ENCODE measurements at regions not wholly inside any gene's neighbourhood (a gene's known extent, or its start where the extent isn't known, plus 50 kb on each side); places are given as distances from the start of the nearest gene placed in this dataset.

DNA sequence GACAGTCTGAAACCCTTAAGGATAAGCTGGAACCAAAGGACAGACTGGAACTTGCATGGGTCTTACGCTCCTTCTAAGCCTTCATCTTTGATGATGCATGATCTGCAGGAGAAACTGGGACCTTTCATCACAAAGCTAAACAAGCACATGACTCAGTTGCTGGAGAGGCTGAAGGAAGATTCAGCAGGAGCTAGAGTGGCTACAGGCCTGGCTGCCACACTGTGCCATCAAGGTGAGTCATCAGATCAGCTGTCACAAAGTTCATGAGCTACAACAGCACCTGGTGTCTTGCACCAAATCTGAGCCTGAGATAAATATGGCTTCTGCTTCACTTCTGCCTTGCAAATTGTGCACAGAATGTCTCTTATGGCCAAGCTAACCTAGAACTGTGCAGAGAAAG is 95.5 kb upstream of the MARK1 start:
- POLR2A ChIA-PET, result no interaction called here
- no peak for DNase-seq (ENCODE audit: extremely low spot score)
- TF ChIP-seq L3MBTL2 (conservative IDR thresholded peaks at IDR 0.05), result no peak
- TF ChIP-seq CTBP1 (IDR thresholded peaks at IDR 0.05; ENCODE audit: borderline replicate concordance), result no peak
- no peak for TF ChIP-seq HDGF (IDR thresholded peaks at IDR 0.05; ENCODE audit: borderline replicate concordance)
- TF ChIP-seq NFRKB (IDR thresholded peaks at IDR 0.05), result no peak
- no peak for TF ChIP-seq LEF1 (IDR thresholded peaks at IDR 0.05; ENCODE audit: borderline replicate concordance)
- TF ChIP-seq, protein P1, sequence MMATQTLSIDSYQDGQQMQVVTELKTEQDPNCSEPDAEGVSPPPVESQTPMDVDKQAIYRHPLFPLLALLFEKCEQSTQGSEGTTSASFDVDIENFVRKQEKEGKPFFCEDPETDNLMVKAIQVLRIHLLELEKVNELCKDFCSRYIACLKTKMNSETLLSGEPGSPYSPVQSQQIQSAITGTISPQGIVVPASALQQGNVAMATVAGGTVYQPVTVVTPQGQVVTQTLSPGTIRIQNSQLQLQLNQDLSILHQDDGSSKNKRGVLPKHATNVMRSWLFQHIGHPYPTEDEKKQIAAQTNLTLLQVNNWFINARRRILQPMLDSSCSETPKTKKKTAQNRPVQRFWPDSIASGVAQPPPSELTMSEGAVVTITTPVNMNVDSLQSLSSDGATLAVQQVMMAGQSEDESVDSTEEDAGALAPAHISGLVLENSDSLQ (IDR thresholded peaks at IDR 0.05), result no peak
- TF ChIP-seq SUZ12 (IDR thresholded peaks at IDR 0.05), result no peak
- no peak for TF ChIP-seq FOXA1 (IDR thresholded peaks at IDR 0.05)
- TF ChIP-seq FOXK2 (IDR thresholded peaks at IDR 0.05), result no peak
- CTCF ChIA-PET, result no interaction called here

DNA sequence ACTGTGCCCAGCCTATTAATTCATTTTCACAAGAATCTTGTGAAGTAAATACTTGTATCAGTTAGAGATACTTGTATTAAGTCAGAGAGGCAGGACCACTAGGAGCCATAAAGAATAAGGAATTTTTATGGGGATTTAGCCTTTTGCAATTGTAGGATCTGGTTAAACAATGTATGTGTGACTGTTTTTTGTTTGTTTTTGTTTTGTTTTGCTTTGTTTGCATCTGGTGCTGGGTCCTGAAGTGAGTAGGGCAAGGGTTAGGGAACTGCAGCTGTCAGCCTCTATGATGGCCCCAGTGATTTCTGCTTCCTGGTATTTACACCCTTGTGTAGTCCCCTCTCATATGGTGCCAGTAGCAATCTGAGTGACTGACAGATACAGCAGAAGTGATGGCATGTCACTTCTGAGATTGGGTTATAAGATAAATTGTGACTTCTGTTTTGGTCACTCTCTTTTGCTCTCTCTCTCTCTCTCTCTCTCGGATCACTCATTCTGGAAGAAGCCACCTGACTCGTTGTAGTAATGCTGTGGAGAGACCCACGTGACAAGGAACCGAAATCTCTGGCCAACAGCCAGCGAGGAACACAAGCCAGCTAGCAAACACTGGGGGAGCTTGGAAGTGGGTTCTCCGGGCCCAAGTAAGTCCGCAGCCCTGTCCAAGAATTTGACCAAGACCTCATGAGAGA is 96.2 kb upstream of the MARK1 start:
- TF ChIP-seq NFRKB (IDR thresholded peaks at IDR 0.05) (no peak), L3MBTL2 (conservative IDR thresholded peaks at IDR 0.05) (no peak), FOXM1 (IDR thresholded peaks at IDR 0.05; ENCODE audit: borderline replicate concordance) (no peak), ARNT (IDR thresholded peaks at IDR 0.05) (no peak), TARDBP (IDR thresholded peaks at IDR 0.05) (no peak), FOXK2 (IDR thresholded peaks at IDR 0.05) (no peak), ELF4 (IDR thresholded peaks at IDR 0.05) (no peak), LEF1 (IDR thresholded peaks at IDR 0.05; ENCODE audit: borderline replicate concordance) (no peak)
- TF ChIP-seq, protein P1 (IDR thresholded peaks at IDR 0.05), result no peak
- POLR2A ChIA-PET, result no interaction called here
- DNase-seq (ENCODE audit: extremely low spot score), result no peak
- CTCF ChIA-PET, result no interaction called here

DNA sequence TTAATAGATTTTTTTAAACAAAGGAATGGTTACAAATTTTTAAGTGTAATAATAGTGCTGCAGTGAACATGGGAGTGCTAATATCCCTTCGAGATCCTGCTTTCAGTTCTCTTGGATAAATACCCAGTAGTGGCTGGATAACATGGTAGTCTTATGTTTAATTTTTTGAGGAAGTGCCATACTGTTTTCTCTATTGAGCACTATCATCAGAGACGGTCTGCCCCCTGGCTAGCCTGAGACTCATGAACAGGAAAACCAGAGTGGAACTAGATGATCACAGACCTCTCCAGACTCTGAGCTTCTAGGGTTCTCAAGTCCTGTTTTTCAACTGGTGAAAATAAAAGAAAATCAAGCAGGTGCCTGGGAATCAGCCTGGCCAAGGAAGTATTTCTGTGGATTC is 97.3 kb upstream of the MARK1 start:
- TF ChIP-seq HDGF (IDR thresholded peaks at IDR 0.05; ENCODE audit: borderline replicate concordance) (no peak), FOXA1 (IDR thresholded peaks at IDR 0.05) (no peak), NFRKB (IDR thresholded peaks at IDR 0.05) (no peak), ZNF384 (IDR thresholded peaks at IDR 0.05) (no peak), CTBP1 (IDR thresholded peaks at IDR 0.05; ENCODE audit: borderline replicate concordance) (no peak), ELF4 (IDR thresholded peaks at IDR 0.05) (no peak), L3MBTL2 (conservative IDR thresholded peaks at IDR 0.05) (no peak), BHLHE40 (IDR thresholded peaks at IDR 0.05; ENCODE audit: borderline replicate concordance) (no peak), ARNT (IDR thresholded peaks at IDR 0.05) (no peak), LEF1 (IDR thresholded peaks at IDR 0.05; ENCODE audit: borderline replicate concordance) (no peak), TARDBP (IDR thresholded peaks at IDR 0.05) (no peak), SP1 (IDR thresholded peaks at IDR 0.05) (no peak), FOXM1 (IDR thresholded peaks at IDR 0.05; ENCODE audit: borderline replicate concordance) (no peak), FOXK2 (IDR thresholded peaks at IDR 0.05) (no peak), SUZ12 (IDR thresholded peaks at IDR 0.05) (no peak)
- TF ChIP-seq, protein P1 (IDR thresholded peaks at IDR 0.05), result no peak
- CTCF ChIA-PET, result no interaction called here
- no peak for DNase-seq (ENCODE audit: extremely low spot score)
- POLR2A ChIA-PET, result no interaction called here

DNA sequence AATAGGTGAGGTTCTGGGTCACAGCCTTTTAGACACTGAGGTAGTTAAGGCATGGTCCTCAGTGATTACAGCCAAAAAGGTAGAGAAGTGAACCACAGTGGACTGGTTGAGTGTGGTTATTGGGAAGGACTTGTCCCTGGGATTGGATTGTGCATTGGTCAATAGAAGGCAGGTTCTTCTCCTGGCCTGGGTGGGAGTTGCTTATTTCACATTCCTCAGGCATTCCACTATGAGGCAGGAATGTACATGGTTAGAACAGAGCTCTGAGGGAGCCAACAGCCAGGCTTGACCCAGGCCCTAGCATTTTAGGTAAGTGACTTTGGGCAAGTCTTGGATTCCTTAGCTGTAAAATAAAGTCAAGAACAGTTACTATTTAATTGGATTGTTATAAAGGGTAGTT is 97.9 kb upstream of the MARK1 start:
- ChIA-PET POLR2A (no interaction called here), CTCF (no interaction called here)
- DNase-seq (ENCODE audit: extremely low spot score), result no peak

DNA sequence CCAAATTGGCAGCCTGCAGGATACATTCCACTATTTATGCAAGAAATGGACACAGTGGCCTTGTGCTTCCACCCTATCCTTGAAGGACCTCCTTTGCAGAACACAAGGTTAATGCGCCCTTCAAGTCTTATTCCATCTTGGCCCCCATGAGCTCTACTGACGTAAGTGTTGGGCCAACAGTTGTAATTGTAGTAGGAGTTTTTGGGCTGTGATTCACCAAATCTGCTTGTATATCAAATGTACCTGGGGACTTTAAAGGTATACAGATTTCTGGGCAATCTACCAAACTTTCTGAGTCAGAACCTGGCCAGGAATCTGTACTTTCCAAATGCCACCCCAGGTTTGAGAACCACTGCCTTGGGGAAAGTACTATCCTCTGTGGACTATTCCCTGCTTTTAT is 100.9 kb upstream of the MARK1 start:
- no peak for DNase-seq (ENCODE audit: extremely low spot score)
- ChIA-PET CTCF (no interaction called here), POLR2A (no interaction called here)
- TF ChIP-seq LEF1 (IDR thresholded peaks at IDR 0.05; ENCODE audit: borderline replicate concordance) (no peak), SUZ12 (IDR thresholded peaks at IDR 0.05) (no peak), BHLHE40 (IDR thresholded peaks at IDR 0.05; ENCODE audit: borderline replicate concordance) (no peak), ELF4 (IDR thresholded peaks at IDR 0.05) (no peak), ARNT (IDR thresholded peaks at IDR 0.05) (no peak), FOXA1 (IDR thresholded peaks at IDR 0.05) (no peak), ZNF384 (IDR thresholded peaks at IDR 0.05) (no peak), L3MBTL2 (conservative IDR thresholded peaks at IDR 0.05) (no peak), TARDBP (IDR thresholded peaks at IDR 0.05) (no peak), FOXM1 (IDR thresholded peaks at IDR 0.05; ENCODE audit: borderline replicate concordance) (no peak), CTBP1 (IDR thresholded peaks at IDR 0.05; ENCODE audit: borderline replicate concordance) (no peak)
- TF ChIP-seq, protein P1 (IDR thresholded peaks at IDR 0.05), result no peak

More for the DNA sequence above, 97.9 kb upstream of the MARK1 start:
- TF ChIP-seq L3MBTL2 (conservative IDR thresholded peaks at IDR 0.05), result no peak
- TF ChIP-seq, protein P1 (IDR thresholded peaks at IDR 0.05), result no peak
- no peak for TF ChIP-seq HDGF (IDR thresholded peaks at IDR 0.05; ENCODE audit: borderline replicate concordance)
- no peak for TF ChIP-seq ELF4 (IDR thresholded peaks at IDR 0.05)
- no peak for TF ChIP-seq FOXM1 (IDR thresholded peaks at IDR 0.05; ENCODE audit: borderline replicate concordance)
- TF ChIP-seq NFRKB (IDR thresholded peaks at IDR 0.05), result no peak
- no peak for TF ChIP-seq SUZ12 (IDR thresholded peaks at IDR 0.05)
- TF ChIP-seq LEF1 (IDR thresholded peaks at IDR 0.05; ENCODE audit: borderline replicate concordance), result no peak
- TF ChIP-seq ARNT (IDR thresholded peaks at IDR 0.05), result no peak
- no peak for TF ChIP-seq TARDBP (IDR thresholded peaks at IDR 0.05)
- TF ChIP-seq SP1 (IDR thresholded peaks at IDR 0.05), result no peak
- no peak for TF ChIP-seq ZNF384 (IDR thresholded peaks at IDR 0.05)
- no peak for TF ChIP-seq FOXK2 (IDR thresholded peaks at IDR 0.05)
- no peak for TF ChIP-seq CTBP1 (IDR thresholded peaks at IDR 0.05; ENCODE audit: borderline replicate concordance)
- TF ChIP-seq BHLHE40 (IDR thresholded peaks at IDR 0.05; ENCODE audit: borderline replicate concordance), result no peak
- no peak for TF ChIP-seq FOXA1 (IDR thresholded peaks at IDR 0.05)
